Non-pigmented ciliary epithelial cell (primary cell): ENCODE measurements at regions not wholly inside any gene's neighbourhood (a gene's known extent, or its start where the extent isn't known, plus 50 kb on each side); places are given as distances from the start of the nearest gene placed in this dataset.
"Not testable (repeated sequence)": the region's sequence is repeated elsewhere in the genome, so short reads cannot be mapped to it uniquely, and the experiment has no call there.

Experiments used
- DNase-seq: peaks from one replicate; pipeline ENCODE4 v3.0.0-alpha.2; 2010; ENCODE audit warnings: low read depth

DNA sequence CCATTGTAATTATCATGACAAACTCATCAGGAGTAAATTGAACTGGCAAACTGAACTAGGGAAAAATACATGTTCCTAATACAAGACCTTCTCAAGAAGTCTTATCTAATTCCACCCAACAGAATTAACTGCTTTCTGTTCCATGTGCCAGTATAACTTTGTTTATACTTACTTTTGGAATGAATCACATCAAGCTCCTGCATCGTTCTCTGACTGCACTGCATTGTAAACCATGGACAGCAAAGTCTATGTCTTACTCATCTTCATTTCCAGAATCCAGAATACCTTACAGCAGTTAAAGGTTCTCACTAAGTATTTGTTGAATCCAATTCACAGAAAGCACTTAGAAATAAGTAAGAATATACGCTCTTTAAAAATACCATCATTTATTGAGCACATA, 102.8 kb downstream of the PLK2 start:
- DNase-seq: no peak

DNA sequence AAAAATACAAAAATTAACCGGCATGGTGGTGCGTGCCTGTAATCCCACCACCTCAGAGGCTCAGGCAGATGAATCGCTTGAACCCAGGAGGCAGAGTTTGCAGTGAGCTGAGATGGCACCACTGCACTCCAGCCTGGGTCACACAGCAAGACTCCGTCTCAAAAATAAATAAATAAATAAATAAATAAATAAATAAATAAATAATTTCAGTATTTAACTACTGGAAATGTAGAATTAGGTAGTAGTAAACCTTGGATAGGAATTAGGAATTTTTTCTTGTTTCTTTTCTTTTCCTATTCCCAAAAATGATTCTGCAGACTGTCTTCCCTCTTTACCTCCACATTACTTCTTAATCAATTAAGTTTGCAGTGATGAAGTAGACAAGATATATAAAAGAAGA, 103.2 kb downstream of the PLK2 start:
- no peak for DNase-seq

DNA sequence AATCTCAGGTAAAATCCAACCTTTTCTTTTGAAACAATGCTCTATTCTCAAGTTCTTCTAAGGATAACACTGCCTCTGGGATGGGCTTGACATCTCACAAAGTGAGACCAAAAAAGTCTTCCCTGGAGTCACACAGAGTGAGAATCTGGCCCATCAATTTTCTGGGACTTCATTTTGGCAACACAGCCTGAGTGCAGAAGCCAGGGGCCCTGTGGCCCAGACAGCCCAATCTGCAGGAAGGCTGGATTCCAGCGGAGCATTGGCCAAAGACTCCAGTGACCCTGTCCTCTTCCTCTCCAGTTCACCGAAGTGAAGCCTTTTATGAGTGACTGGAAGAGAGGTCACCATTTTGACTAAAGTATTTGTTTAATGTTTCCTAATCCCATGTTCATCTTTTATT, 105.1 kb downstream of the PLK2 start:
- no peak for DNase-seq

DNA sequence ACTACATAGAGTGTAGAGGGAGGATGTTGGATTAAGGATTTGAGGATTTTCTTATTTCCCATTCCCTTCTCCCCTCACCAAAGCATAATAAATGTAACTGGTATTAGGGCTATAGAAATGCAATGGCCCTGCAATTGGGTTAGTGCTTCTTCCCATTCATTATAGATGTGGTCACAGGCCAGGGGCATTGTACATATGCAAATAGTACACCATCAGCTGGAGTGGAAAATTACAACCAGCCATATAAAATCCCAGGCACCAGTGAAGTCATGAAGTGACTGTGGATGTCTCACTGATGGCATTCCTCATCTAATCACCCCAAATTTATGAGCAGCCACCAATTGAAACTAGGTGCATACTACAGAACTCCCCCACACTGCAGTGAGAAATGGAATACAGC, 105.9 kb downstream of the PLK2 start:
- DNase-seq: no peak

DNA sequence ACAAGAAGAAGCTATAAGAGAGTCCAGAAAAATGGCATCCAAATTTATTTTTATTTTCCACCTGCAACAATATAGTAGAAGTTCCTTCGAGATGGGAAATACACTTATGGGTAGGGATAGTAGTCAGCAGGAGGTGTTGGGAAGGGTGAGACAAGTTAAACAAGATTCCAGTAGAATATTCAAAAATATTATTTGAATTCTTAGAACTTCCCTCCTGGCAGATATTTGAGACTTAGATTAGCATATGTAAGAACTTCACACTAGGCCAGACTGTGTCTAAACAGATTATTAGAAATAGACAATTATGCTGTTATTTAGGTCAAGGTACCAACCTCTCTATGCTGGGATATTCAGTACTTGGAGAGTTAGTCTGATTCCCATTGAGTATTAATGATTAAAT, 108.7 kb downstream of the PLK2 start:
- DNase-seq: no peak

DNA sequence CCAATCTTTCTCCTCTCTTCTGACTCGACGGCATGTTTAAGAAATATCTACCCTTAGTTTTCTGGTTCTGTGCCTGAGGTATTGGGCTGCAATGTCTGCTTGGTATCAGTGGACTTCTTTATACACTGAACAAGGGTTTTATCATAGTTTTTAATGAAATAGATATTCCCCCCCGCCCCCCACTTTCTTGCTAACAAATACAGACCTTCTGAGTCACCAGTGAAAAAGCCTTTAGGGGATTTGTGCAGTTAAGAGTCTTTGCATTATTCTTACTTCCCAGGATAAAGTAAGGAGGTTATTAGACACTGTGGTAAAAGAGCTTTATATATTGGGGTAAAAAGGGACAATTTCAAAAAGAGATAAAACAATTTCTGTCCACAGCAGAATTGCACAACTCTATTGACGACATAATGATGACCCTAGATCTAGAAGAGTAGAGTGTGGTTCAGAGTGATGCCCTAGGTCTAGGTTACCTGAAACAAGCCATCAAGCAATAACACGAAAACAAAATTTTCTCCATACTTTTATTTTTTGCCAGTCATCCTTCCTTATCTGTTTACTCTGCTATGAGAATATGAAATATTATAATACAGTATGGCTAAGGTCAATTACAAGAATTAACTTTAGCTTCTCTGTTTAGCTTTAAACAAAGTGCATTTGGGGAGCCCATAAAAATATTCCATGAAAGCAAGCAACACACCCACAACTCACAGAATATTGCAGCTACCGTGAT, 110.7 kb downstream of the PLK2 start:
- no peak for DNase-seq

DNA sequence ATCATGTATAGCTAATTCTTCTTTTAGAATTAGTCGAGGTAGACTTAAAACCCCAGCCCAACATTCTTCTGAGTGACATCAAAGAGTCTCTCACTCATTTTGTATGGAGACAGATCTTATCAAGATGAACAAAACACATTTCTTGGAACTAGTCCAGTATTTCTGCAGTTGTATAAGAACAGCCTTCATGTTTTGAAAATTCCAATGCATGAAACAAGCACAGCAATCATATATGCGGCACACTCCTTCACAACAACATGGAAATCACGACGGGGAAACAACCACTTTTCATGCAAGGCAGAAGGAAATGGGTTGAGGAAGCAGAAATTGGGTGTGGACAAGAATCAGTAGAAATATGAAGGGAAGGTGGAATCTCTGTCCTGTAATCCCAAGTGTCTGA, 113.8 kb downstream of the PLK2 start:
- DNase-seq: no peak

DNA sequence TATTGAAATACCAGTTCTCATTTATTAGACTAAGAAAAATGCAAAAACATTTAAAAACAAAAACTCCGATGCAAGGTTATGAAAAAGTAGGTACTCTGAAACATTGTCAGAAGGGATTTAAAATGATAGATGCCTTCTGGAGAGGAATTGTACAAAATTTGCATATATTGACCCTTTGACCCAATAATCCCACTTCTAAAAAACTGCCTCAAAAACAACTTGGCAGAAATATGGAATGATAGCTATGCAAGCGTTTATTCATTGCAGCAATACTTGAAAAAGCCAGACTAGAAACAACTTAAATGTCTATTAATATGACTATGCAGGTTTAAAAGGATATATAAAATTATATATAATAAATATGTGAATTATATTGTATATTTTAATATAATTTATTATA, 118.4 kb downstream of the PLK2 start:
- no peak for DNase-seq

DNA sequence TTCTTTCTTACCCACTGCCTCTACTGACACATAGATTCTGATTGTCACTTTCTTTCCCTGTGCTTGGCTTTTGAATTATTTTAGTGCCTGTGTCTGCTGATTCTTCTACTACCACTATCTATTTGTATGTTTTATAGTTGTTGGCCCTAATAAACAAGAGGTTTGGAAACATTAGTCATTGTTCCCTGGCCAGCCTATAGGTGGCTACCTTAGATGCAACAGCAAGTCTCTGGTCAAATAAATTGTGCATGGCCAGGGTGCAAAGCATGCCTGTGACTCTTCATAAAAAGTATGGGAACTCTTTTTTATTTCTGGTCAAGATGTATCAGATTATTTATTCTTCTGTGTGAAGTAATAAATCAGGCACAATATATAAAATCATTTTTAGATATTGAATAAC, 124.4 kb downstream of the PLK2 start:
- no peak for DNase-seq

DNA sequence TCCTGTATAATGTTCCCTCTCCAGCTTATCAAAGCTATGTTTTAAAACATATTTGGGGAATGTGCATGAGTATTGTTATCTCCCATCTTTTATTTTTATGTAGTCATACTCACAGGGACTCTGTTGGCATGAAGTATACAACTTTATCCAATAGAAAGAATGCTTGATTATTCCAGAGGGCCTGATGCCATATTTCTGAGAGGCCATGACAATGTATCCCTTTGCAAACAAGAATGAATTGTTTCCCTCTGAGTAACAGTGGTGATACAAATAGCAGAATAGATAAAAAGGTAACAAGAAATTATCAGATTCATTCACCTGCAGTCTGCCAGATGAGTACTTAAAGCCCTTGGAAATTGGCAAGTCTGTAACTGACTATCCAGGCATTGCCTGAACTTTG, 125.9 kb downstream of the PLK2 start:
- DNase-seq: no peak

DNA sequence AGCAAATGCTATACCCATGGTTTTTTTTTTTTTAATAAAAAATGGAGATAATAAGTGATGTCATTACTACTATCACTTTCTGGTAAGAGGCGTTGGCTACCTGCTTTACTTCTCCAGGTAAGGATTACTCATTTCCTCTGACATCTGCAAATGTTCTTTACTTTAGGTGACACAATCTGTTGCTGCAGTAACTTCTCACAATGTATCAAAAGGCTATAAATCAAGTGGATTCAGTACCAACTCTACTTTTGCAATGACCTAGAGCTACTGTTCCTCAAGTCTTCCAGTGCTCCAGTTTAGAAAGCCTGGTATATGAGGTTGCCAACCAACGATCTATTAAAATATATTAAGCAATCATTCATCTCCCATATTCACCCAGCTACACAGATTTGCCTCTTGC, 129.1 kb downstream of the PLK2 start:
- DNase-seq: no peak

DNA sequence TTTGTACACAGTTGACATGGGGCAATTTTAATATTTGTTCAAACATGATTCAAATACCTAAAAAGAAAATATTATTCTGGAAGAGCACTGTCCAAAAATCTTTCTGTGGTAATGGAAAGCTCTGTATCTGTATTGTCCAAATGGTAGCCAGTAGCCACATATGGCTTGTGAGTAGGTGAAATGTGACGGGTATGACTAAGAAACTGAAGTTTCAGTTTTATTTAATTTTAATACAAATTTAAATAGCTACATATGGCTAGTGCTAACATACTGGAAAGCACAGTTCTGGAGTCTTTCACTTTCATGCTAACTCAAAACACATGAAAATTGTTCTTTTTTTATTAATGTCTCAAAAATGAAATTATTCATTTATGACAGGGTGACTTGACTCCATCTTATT, 132.6 kb downstream of the PLK2 start:
- DNase-seq: no peak

DNA sequence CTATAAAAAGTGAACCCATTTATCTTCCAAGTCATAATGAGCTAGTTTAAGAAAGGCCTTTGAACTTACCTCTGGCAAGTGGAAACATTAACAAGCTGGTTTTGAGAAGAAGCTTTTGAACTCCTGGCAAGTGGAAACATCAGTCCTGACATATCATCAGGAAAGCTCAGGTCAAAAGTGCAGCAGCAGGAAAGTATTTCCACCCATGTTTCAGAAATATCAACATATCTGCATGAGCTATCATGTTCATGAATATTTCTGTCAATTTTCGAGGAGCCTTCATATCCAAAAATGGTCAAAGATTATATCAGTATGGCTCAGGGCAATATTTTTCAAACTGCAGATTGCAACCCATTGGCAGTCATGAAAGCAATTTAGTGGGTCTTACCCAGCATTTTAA, 133.9 kb downstream of the PLK2 start:
- no peak for DNase-seq

DNA sequence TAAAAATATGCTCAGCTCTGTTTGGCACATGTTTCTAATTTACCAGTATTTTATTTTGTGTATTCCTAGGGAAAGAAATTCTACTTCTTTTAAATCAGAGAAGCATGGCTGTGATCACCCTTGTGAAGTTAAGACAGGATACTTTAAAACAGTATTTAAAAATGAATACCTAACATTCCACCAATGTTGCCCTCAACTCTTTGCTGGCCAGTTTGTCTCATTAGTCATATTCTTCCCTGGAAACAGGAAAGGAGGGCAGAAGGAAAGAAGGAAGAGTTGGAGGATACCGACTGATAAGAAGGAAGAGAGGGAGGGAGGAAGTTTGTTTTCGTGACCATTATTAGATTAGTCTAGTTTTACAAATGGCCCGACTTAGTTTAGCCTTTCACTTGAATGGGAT, 137.4 kb downstream of the PLK2 start:
- DNase-seq: no peak

DNA sequence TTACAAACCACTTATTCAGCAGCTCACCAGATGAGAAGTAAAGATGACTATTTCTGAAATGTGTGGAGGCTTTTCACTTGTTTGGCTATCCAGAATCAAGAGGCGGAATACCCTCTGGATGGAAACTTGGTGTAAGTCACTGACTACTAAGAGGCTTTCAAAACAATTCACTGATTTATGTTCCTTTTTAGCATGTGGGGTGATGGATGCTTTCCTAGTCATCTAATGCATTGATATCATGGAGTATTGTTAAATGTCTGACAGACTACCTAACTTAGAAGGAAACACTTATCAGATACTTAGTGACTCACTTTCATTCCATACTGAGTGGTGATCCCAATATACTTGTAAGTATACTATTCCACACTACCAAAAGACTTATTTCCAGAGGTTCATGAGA, 141.4 kb downstream of the PLK2 start:
- DNase-seq: peak; percentile 44

DNA sequence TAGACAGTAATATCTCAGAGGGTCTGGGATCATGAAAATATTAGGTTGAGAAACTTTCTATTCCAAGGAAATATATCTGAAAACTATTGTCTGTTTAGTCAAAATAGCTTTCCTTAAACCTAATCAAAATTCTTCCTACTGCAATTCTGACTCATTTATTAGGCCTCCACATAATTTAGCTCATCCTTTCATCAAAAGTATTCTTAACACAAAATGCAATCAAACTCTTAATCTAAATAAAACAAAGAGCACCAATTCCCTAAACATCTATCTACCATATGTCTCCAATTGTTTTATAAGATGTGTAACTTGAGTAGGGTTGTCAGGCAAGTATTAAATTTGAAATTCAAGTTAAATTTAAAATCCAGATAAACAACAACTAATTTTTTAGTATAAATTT, 142.1 kb downstream of the PLK2 start:
- no peak for DNase-seq

DNA sequence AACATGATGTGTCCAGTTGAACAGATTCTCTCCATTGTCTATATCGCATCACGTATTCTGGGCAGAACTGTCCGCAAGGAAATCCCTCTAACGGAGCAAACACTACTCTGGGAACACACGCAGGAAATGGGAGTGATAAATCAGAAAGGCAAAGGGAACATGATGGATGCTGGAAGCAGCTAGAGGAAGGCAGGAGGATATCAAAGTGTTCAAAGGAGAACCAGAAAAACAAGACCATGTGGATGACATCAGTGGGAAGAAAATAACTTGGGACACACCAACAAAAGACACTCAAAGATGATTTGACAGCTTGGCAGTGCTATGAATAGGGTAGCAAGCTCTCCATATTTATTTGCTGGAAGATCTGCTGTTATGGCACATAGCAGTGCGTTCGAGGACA, 142.9 kb downstream of the PLK2 start:
- DNase-seq: no peak

DNA sequence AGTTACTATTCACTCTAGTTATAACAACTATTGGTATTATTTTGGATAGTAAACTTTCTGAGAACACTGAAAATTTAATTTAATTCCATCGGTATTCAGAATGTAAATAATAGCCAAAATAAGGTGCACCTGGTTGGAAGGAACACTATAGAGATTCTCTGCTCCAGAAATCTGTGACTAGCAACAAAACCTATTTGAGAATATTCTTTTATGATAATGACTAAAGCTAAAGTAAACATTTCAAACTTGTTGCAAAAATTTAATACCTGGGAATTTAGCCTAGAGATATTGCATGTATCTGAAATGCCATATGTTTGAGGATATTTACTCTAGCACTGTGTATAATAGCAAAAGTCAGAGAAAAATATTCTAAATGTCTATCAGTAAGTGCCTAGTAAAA, 144.1 kb downstream of the PLK2 start:
- DNase-seq: no peak

DNA sequence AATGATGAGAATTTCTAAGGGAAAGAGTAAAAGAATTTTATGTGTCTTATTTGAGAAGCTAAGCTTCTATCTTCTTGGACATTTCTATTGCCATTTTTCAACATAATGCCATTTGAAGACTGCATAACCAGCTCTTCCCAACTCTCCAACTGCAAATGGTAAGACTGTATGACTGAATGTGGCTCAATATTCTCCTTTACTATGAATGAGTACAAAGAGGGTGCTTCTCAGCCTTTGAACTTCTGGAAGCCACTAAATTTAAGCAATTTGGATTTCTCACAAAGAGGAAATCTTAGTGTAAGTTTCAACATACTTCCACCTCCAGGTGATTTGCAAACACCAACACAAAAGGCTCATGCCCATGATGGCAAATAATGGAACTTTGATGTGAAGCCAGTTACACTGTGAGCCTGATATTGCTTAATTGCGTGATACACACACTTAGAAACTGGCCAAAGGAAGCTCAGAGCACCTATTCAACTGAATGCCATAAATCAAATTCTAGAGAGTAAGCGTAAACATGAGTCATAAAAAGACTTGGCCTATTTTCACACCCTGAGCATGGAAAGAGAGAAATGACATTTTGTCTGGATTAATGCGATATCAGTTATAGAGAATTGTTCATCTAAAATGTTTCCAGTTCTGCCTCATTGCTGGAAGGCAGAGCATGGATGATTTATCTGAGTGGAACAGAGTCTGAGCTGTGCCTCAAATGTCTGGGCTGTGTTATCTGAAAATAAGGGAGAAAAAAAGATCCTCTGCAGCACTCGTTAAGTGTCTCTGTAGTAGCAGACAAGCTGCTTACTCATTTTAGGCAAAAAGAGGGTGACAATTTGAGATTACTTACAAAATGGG, 145.3 kb downstream of the PLK2 start:
- DNase-seq: no peak

DNA sequence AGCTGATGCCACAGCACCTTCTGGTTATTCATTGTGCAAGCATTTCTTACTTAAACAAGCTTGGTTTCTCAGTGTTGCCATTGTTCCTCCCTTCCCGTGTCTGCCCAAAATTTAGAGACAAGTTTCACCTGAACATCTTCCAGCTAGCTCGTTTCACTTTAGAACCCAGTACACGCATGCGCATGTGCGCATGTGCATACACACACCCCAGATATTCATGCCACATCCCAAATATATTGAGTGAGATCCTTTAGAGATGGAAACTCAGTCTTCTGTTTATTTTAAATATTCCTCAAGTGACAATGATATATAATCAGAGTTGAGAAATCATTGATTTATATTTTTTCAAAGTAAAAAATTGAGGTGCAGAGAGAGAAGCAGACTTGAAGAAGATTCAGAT, 147.6 kb downstream of the PLK2 start:
- no peak for DNase-seq

DNA sequence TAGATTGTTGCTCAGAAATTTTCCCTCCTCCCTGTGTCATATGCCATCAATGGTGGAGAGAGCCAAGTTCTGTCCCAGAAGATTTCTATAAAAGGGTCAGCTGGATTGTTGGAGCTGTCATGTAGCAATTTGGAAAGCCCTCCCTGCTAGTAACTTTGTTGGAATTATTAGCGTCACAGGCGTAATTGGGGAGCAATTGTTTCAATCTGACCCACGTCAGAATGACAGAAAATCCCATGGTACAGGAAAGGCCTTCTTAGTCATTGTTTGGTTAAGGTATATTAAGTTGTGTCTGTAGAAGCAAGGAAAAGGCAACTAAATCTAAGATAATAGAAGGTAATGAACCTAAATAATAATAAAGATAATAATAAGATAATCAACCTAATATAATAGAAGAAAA, 148.4 kb downstream of the PLK2 start:
- DNase-seq: no peak

DNA sequence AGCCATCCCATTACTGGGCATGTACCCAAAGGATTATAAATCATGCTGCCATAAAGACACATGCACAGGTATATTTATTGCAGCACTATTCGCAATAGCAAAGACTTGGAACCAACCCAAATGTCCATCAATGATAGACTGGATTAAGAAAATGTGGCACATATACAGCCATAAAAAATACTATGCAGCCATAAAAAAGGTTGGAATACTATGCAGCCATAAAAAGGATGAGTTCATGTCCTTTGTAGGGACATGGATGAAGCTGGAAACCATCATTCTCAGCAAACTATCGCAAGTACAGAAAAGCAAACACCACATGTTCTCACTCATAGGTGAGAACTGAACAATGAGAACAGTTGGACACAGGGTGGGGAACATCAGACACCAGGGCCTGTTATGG, 151.5 kb downstream of the PLK2 start:
- DNase-seq: not testable (repeated sequence)

DNA sequence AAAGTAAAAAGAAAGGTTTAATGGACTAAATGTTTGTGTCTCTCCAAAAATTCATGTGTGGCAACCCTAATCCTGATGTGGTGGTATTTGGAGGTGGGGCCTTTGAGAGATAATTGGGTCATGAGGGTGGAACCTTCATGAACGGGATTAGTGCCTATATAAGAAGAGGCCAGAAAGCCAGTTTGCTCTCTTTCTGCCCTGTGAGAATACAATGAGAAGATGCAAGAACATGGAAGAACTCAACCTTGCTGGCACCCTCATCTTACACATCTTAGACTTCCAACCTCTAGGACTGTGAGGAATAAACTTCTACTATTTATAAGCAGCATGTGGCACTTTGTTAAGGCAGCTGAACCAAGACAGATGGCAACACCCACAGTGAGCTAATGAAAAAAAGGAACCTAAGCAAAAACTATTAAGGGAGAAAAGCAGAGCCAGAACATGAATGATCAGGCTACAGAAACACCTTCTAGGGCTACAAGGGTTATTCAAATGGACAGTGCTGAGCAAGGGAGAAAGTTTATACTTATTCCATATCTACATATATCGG, 159.5 kb downstream of the PLK2 start:
- DNase-seq: no peak

DNA sequence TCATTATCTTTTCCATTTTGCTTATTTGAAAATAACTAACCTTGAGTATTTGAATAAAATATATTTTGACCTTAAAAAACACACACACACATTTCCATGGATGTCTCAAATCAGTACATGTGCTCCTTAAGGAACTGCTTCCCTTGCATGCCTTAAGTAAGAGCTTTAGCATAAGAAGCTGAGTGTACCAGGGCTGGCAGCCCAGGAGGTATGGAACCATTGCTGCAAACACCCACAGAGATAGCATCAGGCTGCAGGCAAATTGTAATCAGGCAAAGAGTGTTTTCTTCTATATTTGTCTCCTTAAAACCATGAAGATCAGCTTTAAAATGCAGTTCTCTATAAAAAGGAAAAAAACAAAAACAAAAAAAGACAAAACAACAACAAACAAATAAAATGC, 160.6 kb downstream of the PLK2 start:
- no peak for DNase-seq
